ENCODE measurements at regions not wholly inside any gene's neighbourhood (a gene's known extent, or its start where the extent isn't known, plus 50 kb on each side); places are given as distances from the start of the nearest gene placed in this dataset.
A peak's percentile ranks its signal among the peaks of the same experiment; 100 is the strongest.

- TF ChIP-seq ZNF770 (CRISPR knock-in tag; IDR thresholded peaks at IDR 0.05) (no peak), RARA (CRISPR knock-in tag; IDR thresholded peaks at IDR 0.05) (peak; percentile 70), THRA (CRISPR knock-in tag; IDR thresholded peaks at IDR 0.05; ENCODE audit: borderline replicate concordance) (peak; percentile 54; the same call in 1 of the 2 replicates), ZNF780A (CRISPR knock-in tag; IDR thresholded peaks at IDR 0.05) (peak; percentile 55; the same call in 1 of the 2 replicates), KLF9 (CRISPR knock-in tag; IDR thresholded peaks at IDR 0.05; ENCODE audit: low read depth) (no peak), GTF3A (CRISPR knock-in tag; conservative IDR thresholded peaks at IDR 0.05) (no peak), ZNF572 (CRISPR knock-in tag; IDR thresholded peaks at IDR 0.05) (no peak), ZNF747 (CRISPR knock-in tag; IDR thresholded peaks at IDR 0.05; ENCODE audit: borderline replicate concordance) (no peak), ELK4 (CRISPR knock-in tag; IDR thresholded peaks at IDR 0.05; ENCODE audit: borderline replicate concordance) (no peak), IRF2 (CRISPR knock-in tag; IDR thresholded peaks at IDR 0.05) (peak; percentile 72), GPN1 (CRISPR knock-in tag; IDR thresholded peaks at IDR 0.05; ENCODE audit: borderline replicate concordance) (no peak)
- TF ChIP-seq, protein P1, sequence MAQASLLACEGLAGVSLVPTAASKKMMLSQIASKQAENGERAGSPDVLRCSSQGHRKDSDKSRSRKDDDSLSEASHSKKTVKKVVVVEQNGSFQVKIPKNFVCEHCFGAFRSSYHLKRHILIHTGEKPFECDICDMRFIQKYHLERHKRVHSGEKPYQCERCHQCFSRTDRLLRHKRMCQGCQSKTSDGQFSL (CRISPR knock-in tag; IDR thresholded peaks at IDR 0.05): peak; percentile 94
- TF ChIP-seq, protein P2, sequence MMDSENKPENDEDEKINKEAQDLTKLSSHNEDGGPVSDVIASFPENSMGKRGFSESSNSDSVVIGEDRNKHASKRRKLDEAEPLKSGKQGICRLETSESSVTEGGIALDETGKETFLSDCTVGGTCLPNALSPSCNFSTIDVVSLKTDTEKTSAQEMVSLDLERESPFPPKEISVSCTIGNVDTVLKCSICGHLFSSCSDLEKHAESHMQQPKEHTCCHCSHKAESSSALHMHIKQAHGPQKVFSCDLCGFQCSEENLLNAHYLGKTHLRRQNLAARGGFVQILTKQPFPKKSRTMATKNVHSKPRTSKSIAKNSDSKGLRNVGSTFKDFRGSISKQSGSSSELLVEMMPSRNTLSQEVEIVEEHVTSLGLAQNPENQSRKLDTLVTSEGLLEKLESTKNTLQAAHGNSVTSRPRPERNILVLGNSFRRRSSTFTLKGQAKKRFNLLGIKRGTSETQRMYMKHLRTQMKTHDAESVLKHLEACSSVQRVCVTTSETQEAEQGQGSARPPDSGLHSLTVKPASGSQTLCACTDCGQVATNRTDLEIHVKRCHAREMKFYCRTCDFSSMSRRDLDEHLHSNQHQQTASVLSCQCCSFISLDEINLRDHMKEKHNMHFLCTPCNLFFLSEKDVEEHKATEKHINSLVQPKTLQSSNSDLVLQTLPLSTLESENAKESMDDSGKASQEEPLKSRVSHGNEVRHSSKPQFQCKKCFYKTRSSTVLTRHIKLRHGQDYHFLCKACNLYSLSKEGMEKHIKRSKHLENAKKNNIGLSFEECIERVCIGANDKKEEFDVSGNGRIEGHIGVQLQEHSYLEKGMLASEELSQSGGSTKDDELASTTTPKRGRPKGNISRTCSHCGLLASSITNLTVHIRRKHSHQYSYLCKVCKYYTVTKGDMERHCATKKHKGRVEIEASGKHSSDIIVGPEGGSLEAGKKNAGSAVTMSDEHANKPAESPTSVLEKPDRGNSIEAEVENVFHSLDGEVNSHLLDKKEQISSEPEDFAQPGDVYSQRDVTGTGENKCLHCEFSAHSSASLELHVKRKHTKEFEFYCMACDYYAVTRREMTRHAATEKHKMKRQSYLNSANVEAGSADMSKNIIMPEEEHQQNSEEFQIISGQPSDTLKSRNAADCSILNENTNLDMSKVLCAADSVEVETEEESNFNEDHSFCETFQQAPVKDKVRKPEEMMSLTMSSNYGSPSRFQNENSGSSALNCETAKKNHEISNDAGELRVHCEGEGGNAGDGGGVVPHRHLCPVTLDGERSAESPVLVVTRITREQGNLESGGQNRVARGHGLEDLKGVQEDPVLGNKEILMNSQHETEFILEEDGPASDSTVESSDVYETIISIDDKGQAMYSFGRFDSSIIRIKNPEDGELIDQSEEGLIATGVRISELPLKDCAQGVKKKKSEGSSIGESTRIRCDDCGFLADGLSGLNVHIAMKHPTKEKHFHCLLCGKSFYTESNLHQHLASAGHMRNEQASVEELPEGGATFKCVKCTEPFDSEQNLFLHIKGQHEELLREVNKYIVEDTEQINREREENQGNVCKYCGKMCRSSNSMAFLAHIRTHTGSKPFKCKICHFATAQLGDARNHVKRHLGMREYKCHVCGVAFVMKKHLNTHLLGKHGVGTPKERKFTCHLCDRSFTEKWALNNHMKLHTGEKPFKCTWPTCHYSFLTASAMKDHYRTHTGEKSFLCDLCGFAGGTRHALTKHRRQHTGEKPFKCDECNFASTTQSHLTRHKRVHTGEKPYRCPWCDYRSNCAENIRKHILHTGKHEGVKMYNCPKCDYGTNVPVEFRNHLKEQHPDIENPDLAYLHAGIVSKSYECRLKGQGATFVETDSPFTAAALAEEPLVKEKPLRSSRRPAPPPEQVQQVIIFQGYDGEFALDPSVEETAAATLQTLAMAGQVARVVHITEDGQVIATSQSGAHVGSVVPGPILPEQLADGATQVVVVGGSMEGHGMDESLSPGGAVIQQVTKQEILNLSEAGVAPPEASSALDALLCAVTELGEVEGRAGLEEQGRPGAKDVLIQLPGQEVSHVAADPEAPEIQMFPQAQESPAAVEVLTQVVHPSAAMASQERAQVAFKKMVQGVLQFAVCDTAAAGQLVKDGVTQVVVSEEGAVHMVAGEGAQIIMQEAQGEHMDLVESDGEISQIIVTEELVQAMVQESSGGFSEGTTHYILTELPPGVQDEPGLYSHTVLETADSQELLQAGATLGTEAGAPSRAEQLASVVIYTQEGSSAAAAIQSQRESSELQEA (CRISPR knock-in tag; IDR thresholded peaks at IDR 0.05; ENCODE audit: not compliant biosample characterization): no peak
- TF ChIP-seq, protein P3, sequence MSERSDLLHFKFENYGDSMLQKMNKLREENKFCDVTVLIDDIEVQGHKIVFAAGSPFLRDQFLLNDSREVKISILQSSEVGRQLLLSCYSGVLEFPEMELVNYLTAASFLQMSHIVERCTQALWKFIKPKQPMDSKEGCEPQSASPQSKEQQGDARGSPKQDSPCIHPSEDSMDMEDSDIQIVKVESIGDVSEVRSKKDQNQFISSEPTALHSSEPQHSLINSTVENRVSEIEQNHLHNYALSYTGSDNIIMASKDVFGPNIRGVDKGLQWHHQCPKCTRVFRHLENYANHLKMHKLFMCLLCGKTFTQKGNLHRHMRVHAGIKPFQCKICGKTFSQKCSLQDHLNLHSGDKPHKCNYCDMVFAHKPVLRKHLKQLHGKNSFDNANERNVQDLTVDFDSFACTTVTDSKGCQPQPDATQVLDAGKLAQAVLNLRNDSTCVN (CRISPR knock-in tag; IDR thresholded peaks at IDR 0.05; ENCODE audit: borderline replicate concordance): no peak
These were observed 115.6 kb upstream of the SLC45A1 start (continued) for GRCh38 chr1:8202182-8202905.
